ENCODE measurements at regions not wholly inside any gene's neighbourhood (a gene's known extent, or its start where the extent isn't known, plus 50 kb on each side); places are given as distances from the start of the nearest gene placed in this dataset.

DNA sequence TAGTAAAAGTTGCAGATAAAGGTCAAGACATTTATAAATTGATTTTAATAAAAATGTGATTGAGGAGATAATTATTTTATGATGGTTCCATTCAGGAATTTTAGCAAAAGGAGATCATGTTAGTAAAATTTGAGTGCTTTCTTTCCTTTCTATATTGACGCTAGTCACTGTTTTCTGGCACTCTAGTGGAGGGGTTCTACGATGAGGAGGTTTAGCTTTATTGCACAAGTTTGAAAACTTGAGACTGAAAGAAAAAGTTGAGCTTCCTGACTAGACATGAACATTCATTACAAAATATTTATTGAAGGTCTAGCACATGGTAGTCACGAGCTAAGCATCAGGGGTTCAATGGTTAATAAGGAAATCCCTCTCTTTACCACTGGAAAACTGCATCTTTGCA, 336.1 kb downstream of the SNAPC1 start:
- DNase-seq, result no peak

DNA sequence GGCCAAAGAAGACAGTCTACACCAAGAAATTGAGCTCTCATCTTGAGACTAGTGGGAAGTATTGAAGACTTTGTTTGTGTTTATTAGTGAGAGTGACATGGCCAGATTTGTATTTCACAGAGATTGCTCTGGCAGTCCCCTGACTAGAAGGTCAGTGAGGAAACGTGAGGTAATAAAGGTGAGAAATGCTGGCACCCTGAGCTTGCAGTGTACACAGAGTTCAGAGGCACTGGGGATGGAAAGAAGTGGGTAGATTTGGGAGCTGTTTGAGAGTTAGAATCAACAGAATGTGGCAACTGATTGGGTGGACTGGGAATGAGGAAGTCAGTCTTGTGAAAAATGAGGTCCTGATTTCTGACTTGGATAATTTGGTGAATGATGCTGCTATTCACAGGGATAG, 336.9 kb downstream of the SNAPC1 start:
- no peak for DNase-seq

DNA sequence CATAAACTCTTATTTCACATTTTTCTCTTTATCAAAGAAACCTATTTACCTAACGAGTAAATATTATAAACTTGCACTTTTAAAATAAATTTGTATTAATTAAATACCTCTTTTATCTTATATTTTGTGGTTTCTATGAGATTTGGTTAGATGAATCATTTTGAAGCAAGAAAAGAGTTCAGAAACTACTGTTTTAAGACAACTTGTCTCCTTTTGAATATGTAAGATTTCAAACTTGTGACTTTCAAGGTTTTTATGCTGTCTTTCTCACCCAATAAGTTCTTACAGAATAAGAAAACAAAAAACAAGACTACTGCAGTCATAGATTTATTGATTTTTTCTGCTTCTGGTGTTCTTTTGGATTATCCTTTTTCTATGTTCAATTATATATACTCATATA, 339.0 kb downstream of the SNAPC1 start:
- no peak for DNase-seq

DNA sequence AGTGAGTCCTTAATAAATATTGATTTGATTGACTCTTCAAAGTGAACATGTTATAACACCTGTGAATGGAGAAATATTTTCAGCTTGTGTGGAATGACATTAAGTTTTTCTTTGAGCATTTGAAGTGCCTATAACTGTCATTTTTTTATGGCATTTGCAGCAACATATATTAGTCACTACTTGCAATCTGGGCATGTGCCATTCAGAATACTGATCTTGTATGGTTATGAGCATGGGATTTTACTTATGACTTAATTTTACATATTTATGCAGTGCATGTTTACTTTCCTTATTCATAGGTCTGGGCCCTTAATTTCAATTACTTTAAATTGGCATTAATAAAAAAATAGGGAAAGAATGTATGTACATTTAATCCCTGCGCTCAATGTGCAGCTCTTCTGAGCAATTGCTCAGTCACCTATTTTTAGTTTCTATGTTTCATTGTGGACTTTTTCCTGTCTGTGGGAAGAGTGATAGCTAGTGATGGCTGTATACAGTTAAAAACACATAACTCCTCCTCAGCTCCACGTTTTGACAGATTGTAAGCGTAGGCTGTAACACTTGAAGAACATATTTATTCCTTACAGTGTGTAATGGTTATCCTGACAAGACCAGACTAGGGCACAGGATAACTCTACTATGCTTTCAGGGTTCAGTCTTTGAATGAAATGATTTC, 339.6 kb downstream of the SNAPC1 start:
- no peak for DNase-seq

DNA sequence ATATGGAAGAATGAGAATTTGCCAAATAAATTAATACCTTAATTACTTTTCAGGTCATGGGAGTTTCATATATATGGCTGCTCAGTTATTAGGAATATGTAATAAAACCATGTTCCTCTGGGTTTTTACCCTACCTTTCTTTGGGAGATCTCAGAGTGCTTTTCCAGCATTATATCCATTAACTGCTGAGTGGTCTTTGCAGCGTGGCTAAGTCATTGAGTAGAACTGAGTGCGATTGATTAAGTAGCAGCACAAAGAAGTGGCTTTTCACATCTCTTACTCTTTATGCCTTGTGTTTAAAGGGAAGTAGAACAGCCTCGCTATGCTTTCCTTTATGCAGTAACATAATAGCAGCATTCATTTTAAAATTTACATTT, 340.1 kb downstream of the SNAPC1 start:
- DNase-seq, result no peak

DNA sequence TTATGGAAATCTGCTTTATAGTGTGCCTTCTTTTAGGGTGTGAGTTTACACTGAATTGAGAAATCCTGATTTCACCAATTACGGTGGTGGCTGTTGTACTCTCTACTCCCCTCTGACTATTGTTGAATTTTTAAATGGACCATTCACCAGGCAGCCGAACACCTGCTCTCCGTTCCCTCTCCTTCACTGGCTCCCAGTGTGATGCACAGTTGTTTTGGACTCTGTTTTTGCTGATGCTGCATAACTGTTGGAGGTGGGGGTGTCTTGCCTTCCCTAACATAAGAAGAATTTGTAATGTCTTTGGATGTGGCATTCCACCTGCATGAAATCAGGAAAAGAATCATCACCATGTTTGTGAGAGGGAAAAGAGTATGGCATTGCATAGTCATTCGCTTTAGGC, 341.2 kb downstream of the SNAPC1 start:
- no peak for DNase-seq

DNA sequence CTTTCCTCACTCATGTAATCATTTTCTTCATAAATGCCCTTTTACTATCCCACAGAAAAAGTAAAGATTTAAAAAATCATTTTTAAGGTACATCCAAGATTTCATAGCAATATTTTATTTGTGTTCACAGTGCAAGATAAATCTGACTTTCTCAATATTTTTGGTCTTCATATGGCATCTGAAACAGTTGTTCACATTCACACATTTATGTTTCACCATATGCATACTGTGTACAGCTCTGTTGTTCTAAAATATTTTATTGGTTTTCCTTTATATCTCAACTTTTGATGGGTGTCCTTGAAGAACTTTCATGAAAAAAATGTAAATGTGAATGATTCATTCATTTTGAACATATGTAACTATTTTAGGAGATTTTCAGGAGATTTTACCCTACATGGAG, 348.7 kb downstream of the SNAPC1 start:
- DNase-seq, result no peak

DNA sequence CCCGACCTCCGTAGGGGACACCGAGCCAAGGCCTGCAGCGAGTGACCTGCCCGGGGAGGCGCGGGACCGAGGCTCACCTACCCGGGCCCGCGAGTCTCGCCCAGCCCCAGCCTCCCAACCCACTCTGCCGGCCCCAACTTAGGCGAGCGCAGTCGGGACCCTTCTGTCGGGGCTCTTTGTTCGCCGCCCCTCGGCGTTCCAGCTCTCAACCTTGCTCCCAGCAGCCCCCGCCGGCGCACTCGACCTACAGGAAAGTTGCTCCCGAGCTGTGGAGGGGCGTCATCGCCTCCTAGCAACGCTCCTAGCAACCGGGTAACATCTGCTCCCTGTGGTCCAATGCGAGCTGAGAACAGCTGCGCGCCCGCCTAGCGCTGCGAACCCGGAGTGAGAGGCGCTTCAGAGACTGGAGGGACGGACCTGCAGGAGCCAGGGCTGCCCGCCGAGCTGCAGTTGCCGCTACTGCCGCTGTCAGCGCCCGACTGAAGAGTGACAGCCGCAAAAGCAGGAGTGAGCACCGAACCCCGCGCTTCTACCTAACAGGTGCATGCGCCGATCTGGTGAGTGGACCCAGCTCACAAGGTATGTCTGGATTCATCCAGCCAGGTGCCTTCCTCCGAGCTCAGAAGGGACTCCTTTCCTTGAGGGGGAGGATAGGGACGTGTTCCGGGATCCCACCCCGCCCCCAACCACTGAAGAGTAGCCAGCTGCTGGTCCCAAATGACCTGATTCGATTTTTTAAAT, 355.0 kb downstream of the SNAPC1 start:
- DNase-seq, result peak; percentile 72 to 76

DNA sequence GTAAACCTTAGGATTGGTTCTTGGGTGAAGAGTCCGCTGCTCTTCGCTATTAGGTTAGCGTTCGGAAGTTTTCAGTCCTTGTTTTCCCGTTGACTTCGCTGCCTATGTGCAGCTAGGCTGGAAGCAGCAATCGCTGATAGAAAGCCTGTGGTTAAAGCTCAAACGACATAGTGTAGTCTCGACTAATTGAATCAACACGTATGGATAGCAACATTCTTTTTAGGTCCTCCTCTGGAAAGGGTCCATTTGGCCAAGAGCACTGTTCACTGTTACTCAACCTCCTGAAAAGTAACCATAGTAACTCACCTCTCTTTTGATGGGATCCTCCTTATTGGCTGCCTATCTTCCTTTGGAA, 355.5 kb downstream of the SNAPC1 start:
- peak in 1 of 2 donors; percentile 23 for DNase-seq

DNA sequence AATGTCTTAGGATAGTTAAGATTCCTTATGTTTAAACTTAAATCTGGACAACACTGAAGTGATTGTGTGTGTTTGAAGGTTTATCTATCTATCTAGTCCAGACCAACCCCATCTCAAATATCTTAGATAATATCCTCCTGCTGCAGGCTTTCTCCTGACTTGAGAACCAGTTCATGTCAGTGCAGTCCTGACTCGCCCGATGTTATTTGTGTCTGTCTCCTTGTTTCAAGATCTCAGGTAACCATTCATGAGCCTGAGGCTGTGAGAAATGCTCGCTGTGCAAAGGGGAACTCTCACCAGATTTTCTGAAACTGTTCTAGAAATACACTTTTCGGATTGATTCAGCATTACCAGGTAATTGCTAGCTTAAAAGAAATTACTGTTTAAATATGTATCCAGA, 356.2 kb downstream of the SNAPC1 start:
- no peak for DNase-seq

DNA sequence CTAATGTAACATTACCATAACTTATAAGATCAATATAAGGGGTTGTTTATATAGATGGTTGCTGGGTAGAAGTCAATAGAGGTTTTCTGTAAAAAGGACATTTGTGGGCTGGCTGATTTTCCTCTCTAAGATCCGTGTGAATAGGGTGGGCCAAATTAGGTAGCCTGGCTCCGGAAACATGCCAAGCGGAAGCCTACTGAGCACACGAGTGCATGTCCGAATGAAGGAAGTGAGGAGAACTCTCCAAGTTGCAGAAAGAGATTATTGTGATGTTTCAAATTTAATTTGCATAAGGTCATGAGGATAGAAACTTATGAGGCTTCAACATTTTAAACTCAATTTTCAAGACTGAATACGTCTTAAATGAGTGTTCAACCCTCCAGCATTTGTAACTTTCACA, 356.7 kb downstream of the SNAPC1 start:
- no peak for DNase-seq

DNA sequence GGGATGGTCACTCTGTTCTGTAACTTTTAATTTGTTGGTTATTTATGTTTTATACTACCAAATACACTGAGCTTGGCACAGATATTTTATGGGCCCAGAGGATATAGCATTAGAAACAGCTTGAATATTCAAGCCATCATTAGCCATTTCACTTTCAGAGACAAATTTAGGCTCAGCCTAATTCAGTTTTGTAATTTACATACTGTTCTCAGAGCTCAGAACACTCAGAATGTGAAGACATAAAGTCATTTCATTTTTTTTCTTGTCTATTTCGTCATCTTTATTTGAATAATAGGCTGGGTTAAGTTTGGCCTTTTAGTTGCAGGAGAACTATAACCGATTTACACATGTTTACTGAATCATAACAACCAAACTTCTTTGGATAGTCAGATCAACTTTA, 361.7 kb downstream of the SNAPC1 start:
- no peak for DNase-seq

DNA sequence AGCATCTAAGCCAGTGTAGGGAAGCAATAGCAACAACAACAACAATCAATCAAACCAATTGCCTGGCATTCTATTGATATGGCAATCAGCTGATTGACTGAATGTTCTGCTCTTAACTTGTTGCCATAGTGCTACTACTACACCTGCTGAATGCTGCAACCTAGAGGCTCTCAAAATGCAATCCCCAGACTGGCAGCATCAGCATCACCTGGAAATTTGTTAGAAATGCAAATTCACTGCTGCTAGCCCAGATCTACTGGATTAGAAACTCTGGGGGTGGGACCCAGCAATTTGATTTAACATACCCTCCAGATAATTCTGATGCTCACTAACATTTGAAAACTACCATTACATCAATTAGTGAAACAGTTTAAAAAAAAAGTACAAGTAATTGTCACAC, 363.6 kb downstream of the SNAPC1 start:
- no peak for DNase-seq

DNA sequence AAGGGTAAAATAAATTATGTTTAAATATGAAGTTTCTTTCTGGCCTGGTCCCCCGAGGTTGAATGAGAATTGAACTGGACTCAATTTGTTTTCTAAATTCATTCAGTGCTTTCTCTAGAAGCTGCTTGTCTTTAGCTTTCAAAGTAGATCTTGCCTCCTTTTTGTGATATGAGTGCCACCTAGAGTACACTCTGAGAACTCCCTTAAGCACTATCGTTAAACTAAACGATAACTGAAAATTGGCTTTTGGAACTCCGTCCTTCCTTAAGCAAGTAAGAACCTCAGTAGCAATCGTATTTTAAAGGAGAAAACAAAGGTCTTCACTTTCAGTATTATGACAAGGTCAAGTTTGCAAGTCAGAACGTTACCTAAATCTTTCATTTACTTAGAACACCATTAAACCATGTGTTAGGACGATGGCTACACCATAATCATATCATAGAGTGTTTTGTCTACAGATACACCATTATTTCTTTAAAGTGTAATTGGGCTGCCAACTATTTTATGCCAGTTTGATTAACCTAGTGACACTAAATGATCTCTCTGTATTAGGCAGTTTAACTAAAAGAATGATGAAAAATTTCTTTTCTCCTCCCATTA, 364.8 kb downstream of the SNAPC1 start:
- DNase-seq, result peak in 1 of 2 donors; percentile 86

DNA sequence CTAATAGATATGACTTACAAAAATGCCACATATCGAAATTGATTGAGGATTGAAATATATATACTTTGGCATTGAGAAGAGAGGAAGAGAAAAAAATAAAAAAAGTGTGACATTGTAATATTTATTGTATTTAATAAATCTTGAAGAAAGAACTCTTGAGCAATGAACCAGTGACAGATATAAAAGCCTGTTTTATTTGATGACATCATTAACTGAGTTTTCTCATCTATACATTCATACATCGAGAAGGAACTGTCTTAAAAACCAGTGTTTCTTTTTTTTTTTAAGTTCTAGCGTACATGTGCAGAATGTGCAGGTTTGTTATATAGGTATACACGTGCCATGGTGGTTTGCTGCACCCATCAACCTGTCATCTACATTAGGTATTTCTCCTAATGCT, 368.2 kb downstream of the SNAPC1 start:
- DNase-seq, result no peak

DNA sequence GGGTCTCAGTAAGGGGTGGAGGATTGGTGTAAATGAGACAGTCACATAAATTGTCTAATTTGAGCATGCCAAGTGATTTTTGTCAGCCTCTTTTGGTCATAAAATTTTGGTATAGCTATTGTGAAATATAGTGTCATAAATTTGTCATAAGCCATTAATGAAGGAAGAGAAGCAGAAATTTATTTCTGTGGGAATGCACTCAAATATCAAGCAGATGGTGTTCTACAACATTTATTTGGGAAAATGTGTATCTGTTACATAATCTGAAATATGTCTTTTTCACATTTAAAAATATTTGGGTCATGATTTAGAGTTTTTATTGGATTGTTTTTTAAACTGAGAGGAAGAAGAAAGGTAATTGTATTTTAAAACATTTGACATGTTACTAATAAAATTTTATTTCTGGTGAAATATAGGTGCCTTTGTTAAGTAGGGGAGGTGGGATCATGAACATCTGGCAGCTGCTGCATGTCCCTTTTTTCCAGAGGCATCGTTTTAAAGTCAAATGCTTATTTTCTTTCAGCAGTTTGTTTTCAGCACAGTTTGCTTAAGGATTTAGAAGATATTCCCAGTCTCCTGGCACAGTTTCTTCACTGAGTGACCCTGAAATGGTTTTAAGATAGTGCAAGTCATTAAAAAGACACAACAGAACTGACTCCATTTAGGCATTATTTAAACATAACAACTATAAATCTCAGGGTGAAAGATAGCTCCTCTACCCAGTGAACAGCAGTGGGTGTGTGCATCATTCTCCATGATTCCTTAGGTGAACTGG, 371.7 kb downstream of the SNAPC1 start:
- DNase-seq, result no peak

DNA sequence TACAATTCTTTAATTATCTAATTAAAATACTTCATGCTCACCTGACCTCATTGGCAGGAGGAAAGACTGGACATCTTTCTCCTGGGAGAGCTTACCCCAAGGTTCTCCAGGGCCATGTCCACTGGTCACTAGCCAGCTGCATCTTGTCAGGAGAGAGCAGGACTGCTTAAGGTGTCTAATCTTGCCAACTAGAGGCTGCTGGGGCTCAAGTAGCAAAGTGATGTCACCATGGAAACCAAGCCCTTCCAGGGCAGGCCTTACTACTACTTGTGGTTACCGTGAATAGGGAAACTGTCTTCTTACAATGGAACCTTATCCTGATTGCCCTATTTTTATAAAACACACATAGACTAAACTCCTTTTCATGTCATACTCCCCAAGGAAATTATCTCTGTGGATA, 376.4 kb downstream of the SNAPC1 start:
- no peak for DNase-seq

DNA sequence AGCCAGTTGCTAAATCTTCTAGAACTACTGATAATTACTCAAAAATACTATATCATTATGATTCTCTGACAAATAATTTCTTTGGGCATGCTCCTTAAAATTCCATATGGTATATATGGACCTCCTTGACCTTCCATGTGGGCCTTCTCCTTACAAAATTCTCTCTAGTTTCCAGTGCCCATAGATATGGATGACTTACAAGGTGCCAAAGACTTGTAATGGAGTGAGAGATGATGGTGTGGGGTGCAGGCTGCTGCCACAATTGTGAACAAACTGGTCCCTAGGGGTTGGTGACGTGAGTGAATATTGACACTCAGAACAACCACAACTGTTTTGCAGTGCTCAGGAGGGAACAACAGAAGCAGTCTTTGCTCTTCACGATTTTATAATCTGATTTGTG, 378.9 kb downstream of the SNAPC1 start:
- DNase-seq, result no peak

DNA sequence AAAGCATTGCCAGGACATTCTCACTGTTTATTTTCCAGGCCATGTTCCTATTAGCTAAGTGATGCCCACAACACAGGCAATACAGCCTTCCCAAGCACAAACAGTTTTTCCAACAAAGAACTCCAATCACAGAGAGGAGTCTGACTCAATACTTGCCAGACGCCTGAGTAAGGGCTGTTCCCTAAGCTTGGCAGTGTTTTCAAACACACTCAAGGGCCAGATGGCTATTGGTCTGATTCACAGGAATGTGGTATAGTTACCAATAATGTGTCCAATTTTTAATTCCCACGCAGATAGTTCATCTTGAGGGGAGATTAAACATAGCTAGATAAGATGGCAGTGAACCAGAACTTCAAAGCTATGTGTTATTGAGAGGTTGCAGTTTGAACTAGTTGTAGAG, 381.0 kb downstream of the SNAPC1 start:
- no peak for DNase-seq

DNA sequence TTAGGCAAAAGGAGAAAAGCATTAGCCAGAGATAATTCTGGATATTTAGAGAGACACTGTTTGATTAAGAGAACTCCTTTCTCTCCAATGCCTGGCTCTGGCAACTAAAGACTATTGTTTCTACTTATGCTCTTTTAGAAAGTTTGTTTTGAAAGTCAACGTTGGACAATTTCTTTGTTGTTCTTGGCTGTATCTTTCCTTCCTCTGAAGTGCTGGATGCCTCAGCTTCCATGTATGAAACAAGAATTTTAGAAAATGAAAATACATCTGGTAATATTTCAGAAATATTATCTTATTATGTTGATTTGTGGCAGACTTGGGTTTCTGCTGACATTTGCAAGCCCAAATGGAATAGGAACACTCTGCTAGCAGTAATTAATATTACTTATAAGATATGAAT, 382.6 kb downstream of the SNAPC1 start:
- DNase-seq, result no peak

DNA sequence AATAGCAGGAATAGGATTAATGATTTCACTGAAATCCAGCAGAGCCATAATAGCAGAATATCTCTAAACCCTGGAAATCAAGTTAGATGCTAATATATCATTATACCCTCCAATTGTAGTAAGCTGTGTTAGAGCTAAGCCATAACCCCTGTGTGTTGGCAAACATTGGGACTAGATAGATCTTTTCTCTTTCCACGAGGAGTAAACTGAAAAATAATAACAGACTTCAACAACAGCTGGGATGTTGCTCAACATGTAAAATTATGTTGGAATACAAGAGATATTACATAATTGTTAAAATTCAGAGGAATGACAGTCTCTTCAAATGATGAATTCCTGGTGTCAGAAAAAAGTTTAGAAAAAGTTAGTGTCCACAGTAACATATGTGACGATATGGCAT, 383.8 kb downstream of the SNAPC1 start:
- DNase-seq, result no peak

DNA sequence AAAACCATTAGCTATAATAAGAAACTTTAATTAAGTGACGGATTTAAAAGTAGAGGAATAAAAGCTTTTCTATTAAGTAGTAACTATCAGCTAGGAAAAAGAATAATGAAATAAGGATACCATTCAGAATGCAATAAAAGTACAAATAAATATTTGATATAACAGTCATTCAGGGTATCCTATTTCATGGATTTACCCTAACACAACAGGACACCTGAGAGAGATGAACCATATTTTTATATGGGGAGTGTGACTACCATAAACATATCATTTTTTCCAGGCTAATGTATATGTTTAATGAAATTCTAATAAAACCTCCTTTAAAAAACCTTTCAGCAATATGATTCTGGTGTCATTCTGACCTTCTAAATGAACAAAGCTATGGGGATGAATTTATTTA, 393.8 kb downstream of the SNAPC1 start:
- no peak for DNase-seq

DNA sequence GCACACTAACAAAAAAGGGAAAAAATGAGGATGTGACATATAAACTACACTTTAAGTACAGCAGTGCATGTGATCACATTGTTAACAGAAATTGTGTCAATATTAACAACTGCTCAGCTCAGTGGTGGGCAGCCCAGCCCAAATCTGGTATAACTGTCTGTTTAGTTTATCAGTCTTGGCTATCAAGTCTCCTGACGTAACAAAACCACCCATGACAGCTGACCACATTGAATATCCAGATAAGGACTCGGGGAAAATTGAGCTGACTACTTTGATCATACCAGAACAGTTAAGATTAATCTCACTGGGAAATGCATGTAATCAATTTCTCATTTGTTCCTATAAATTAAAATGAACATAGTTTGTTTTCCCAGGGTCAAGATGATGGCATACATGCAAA, 396.6 kb downstream of the SNAPC1 start:
- no peak for DNase-seq

DNA sequence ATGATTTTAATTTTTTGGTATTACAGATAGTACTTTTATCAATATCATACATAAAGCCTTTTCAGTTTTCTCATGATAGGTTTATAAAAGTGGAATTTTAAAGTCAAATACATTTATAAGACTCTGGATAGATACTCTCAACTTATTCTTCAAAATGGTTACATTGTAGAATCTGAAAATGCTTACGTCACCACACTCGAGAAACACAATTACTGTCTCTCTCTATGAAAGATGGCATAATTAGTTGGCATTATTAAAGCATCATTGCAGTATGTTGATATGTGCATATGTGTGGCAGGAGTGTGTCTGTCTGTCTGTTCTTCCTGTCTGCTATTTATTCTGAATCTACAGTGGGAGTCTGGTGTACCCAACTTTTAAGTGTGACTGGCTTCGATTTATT, 397.1 kb downstream of the SNAPC1 start:
- no peak for DNase-seq
